ENCODE measurements at regions not wholly inside any gene's neighbourhood (a gene's known extent, or its start where the extent isn't known, plus 50 kb on each side); places are given as distances from the start of the nearest gene placed in this dataset.

- Histone ChIP-seq H3K9me3 (ENCODE audit: control insufficient read depth, insufficient read depth, low read depth, low read length) (no peaks in the 10 kb centered on the region), H3K4me1 (ENCODE audit: control insufficient read depth, insufficient read depth, low read length) (no peaks in the 10 kb centered on the region), H3K27ac (ENCODE audit: extremely low read depth, low read depth, low read length) (no peak overlapping the region), H3K36me3 (ENCODE audit: control insufficient read depth in 2 of 2, insufficient read depth in 1 of 2, low read length in 2 of 2) (no peaks in the 10 kb centered on the region), H3K4me3 (ENCODE audit: low read depth, low read length) (no peak overlapping the region)
- ChIA-PET CTCF (no interaction called here), POLR2A (no interaction called here)
- TF ChIP-seq ZBTB49 (tag by site-specific recombination; IDR thresholded peaks at IDR 0.05; ENCODE audit: low read depth) (no peak), CTCF (tag by site-specific recombination; IDR thresholded peaks at IDR 0.05) (0 out of 2 replicates have a peak, but pooled peaks have one; percentile 10)
Observed at GRCh38 chr5:53733853-53734252, 173.4 kb downstream of the NDUFS4 start.

GRCh38 chr5:53738105-53738504, 177.7 kb downstream of the NDUFS4 start:
- Histone ChIP-seq H3K4me1 (ENCODE audit: control insufficient read depth, insufficient read depth, low read length) (no peaks in the 10 kb centered on the region), H3K4me3 (ENCODE audit: low read depth, low read length) (no peak overlapping the region), H3K27ac (ENCODE audit: extremely low read depth, low read depth, low read length) (no peak overlapping the region), H3K9me3 (ENCODE audit: control insufficient read depth, insufficient read depth, low read depth, low read length) (no peaks in the 10 kb centered on the region), H3K36me3 (ENCODE audit: control insufficient read depth in 2 of 2, insufficient read depth in 1 of 2, low read length in 2 of 2) (no peaks in the 10 kb centered on the region)
- no peak for TF ChIP-seq ZNF24 (tag by site-specific recombination; IDR thresholded peaks at IDR 0.05)
- TF ChIP-seq ZSCAN23 (tag by site-specific recombination; IDR thresholded peaks at IDR 0.05) = no peak
- TF ChIP-seq ZNF350 (tag by site-specific recombination; IDR thresholded peaks at IDR 0.05) = no peak
- no peak for TF ChIP-seq ZNF777 (tag by site-specific recombination; IDR thresholded peaks at IDR 0.05; ENCODE audit: borderline replicate concordance)
- no peak for TF ChIP-seq ZNF2 (tag by site-specific recombination; IDR thresholded peaks at IDR 0.05)
- no peak for TF ChIP-seq ZFP41 (tag by site-specific recombination; IDR thresholded peaks at IDR 0.05; ENCODE audit: borderline replicate concordance)
- POLR2A ChIA-PET = no interaction called here
- CTCF ChIA-PET = interaction anchor here (0.6 kb wide), 1 partner anchor 588 kb away, joined by 3 read pairs; no protein-coding TSS in a partner anchor

- Histone ChIP-seq H3K4me1 (ENCODE audit: control insufficient read depth, insufficient read depth, low read length) (no peaks in the 10 kb centered on the region), H3K27ac (ENCODE audit: extremely low read depth, low read depth, low read length) (no peak overlapping the region), H3K36me3 (ENCODE audit: control insufficient read depth in 2 of 2, insufficient read depth in 1 of 2, low read length in 2 of 2) (no peaks in the 10 kb centered on the region), H3K9me3 (ENCODE audit: control insufficient read depth, insufficient read depth, low read depth, low read length) (no peaks in the 10 kb centered on the region), H3K4me3 (ENCODE audit: low read depth, low read length) (no peak overlapping the region)
- CTCF ChIA-PET = no interaction called here
- POLR2A ChIA-PET = no interaction called here
- TF ChIP-seq MYNN (tag by site-specific recombination; IDR thresholded peaks at IDR 0.05; ENCODE audit: borderline replicate concordance) (no peak), AEBP2 (tag by site-specific recombination; IDR thresholded peaks at IDR 0.05; ENCODE audit: borderline replicate concordance) (no peak), ZNF18 (tag by site-specific recombination; IDR thresholded peaks at IDR 0.05) (no peak), ZNF596 (tag by site-specific recombination; IDR thresholded peaks at IDR 0.05) (no peak), ZNF2 (tag by site-specific recombination; IDR thresholded peaks at IDR 0.05) (no peak), ZNF747 (tag by site-specific recombination; IDR thresholded peaks at IDR 0.05) (no peak), ZBTB49 (tag by site-specific recombination; IDR thresholded peaks at IDR 0.05; ENCODE audit: low read depth) (no peak), PBX3 (CRISPR knock-in tag; IDR thresholded peaks at IDR 0.05) (no peak), ZSCAN4 (tag by site-specific recombination; IDR thresholded peaks at IDR 0.05) (no peak), ZNF692 (tag by site-specific recombination; IDR thresholded peaks at IDR 0.05) (no peak), ZNF302 (tag by site-specific recombination; IDR thresholded peaks at IDR 0.05; ENCODE audit: low read depth) (no peak)
Observed at GRCh38 chr5:53739111-53739510, 178.7 kb downstream of the NDUFS4 start.

Data from HEK293 (cell line).